RKO (cell line): ENCODE measurements at regions not wholly inside any gene's neighbourhood (a gene's known extent, or its start where the extent isn't known, plus 50 kb on each side); places are given as distances from the start of the nearest gene placed in this dataset.

Source experiments
- DNase-seq: peaks from one replicate; pipeline ENCODE4 v3.0.0-alpha.2; 2016; ENCODE audit warnings: low spot score

GRCh38 chr11:23364076-23364475 is 503.8 kb upstream of the CCDC179 start:
- no peak for DNase-seq

- no peak for DNase-seq
Measured at GRCh38 chr11:23370580-23371275, 510.5 kb upstream of the CCDC179 start.

- no peak for DNase-seq
Measured at GRCh38 chr11:23377909-23378308, 517.6 kb upstream of the CCDC179 start.

GRCh38 chr11:23391031-23391430 is 530.8 kb upstream of the CCDC179 start:
- no peak for DNase-seq

- DNase-seq: no peak
Measured at GRCh38 chr11:23398052-23398451, 537.8 kb upstream of the CCDC179 start.

- no peak for DNase-seq
Measured at GRCh38 chr11:23399995-23400394, 539.7 kb upstream of the CCDC179 start.

- DNase-seq: no peak
Measured at GRCh38 chr11:23403210-23404185, 543.2 kb upstream of the CCDC179 start.

GRCh38 chr11:23404225-23405160 is 544.2 kb upstream of the CCDC179 start:
- DNase-seq: no peak

- DNase-seq: no peak
Measured at GRCh38 chr11:23405350-23405937, 545.2 kb upstream of the CCDC179 start.

- DNase-seq: no peak
Measured at GRCh38 chr11:23406131-23406819, 546.0 kb upstream of the CCDC179 start.

- DNase-seq: no peak
Measured at GRCh38 chr11:23413057-23413456, 552.8 kb upstream of the CCDC179 start.

GRCh38 chr11:23423104-23423503 is 562.8 kb upstream of the CCDC179 start:
- DNase-seq: no peak

GRCh38 chr11:23423656-23424055 is 563.4 kb upstream of the CCDC179 start:
- no peak for DNase-seq

- DNase-seq: no peak
Measured at GRCh38 chr11:23425381-23425780, 565.1 kb upstream of the CCDC179 start.

- no peak for DNase-seq
Measured at GRCh38 chr11:23429569-23429968, 569.3 kb upstream of the CCDC179 start.

- DNase-seq: no peak
Measured at GRCh38 chr11:23453522-23453921, 593.2 kb upstream of the CCDC179 start.

GRCh38 chr11:23455321-23455891 is 595.1 kb upstream of the CCDC179 start:
- DNase-seq: no peak

- DNase-seq: no peak
Measured at GRCh38 chr11:23457641-23458040, 597.4 kb upstream of the CCDC179 start.

GRCh38 chr11:23471878-23472277 is 611.6 kb upstream of the CCDC179 start:
- DNase-seq: no peak

GRCh38 chr11:23473782-23474181 is 613.5 kb upstream of the CCDC179 start:
- DNase-seq: no peak

- no peak for DNase-seq
Measured at GRCh38 chr11:23480736-23481135, 620.5 kb upstream of the CCDC179 start.
